ENCODE measurements at regions not wholly inside any gene's neighbourhood (a gene's known extent, or its start where the extent isn't known, plus 50 kb on each side); places are given as distances from the start of the nearest gene placed in this dataset.

DNA sequence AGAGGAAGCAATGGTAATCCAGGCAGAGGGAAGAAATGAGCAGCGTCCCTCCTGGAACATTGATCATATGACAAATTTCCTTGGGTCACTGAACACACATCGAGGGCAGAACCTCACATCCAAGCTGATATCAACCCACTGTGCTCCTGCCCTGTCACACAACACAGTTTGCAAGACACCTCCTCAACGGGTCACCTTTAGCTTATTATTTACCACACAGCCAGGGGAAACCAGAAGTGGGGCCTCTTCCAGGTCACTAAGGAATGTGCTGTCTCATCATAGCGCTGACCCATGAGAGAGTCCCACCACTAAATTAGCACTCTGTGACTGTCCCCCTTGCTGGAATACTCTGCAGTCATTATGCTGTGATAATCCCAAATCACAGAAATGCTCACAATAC, 69.7 kb upstream of the PPP1R3C start:
- TF ChIP-seq POLR2A (IDR thresholded peaks at IDR 0.05) = no peak
- TF ChIP-seq CTCF (IDR thresholded peaks at IDR 0.05) = no peak

Measured in breast epithelium (tissue), 3 donors.